ENCODE measurements at regions not wholly inside any gene's neighbourhood (a gene's known extent, or its start where the extent isn't known, plus 50 kb on each side); places are given as distances from the start of the nearest gene placed in this dataset.

DNA sequence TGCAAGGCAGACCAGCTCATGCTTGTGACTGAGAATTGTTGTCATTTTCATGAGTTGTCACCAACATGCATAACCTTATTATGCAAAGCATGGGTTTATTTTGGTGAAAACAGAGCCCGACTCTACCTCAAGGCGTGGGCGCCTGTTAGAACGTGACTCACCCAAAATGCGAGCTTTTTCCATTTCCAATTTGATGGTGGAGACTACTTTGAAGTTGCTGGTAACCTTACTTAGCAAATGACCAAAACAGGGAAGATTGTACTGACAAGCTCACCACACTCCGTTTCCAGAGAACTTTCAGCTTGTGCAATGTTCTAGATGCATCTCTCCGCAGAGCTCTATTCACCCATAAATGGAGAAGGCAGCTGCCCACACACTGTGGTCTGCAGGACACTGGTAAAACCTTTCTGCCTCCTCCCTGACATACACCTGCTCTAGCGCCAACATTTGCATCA is 284.5 kb downstream of the MAF start:
- H3K4me1 Mint-ChIP-seq, result peaks cover 0 to 20% (median 11%) of the 10 kb centered on the region in 3 donors
- H3K27me3 ChIP-seq (replicated peaks in 1 of 2; ENCODE audit: control insufficient read depth in 2 of 2, extremely low read depth in 1 of 2, insufficient read depth in 2 of 2, low read length in 1 of 2), result peaks cover 0 to 8% of the 10 kb centered on the region in 2 experiments
- H3K27ac Mint-ChIP-seq, result no peak overlapping the region
- H3K36me3 Mint-ChIP-seq, result no peaks in the 10 kb centered on the region
- WGBS (ENCODE audit: insufficient coverage), result 35% methylated on average over 3 of the region's 8 CpGs
- CTCF ChIA-PET, result no interaction called here
- POLR2A ChIA-PET, result no interaction called here
- ATAC-seq (replicated peaks in 1 of 4) (peak in 2 of 4 experiments; percentile 24 to 46), DNase-seq (peak in 1 of 35 experiments; percentile 8)
- H3K9me3 ChIP-seq, result no peaks in the 10 kb centered on the region
- H3K4me3 ChIP-seq (ENCODE audit: control insufficient read depth in 1 of 2, extremely low read depth in 1 of 2, low read length in 1 of 2), result no peak overlapping the region
- no peak overlapping the region for H3K27ac ChIP-seq (ENCODE audit: low read length)
- H3K4me1 ChIP-seq (ENCODE audit: control insufficient read depth in 1 of 2, extremely low read depth in 1 of 2, insufficient read depth in 2 of 2, low read length in 2 of 2), result peaks cover 0 to 7% of the 10 kb centered on the region in 2 experiments
- H3K9me3 Mint-ChIP-seq, result no peaks in the 10 kb centered on the region
- no peak overlapping the region for H3K4me3 Mint-ChIP-seq
- H3K36me3 ChIP-seq (ENCODE audit: control insufficient read depth in 2 of 2, extremely low read depth in 1 of 2, insufficient read depth in 1 of 2, low read length in 1 of 2), result no peaks in the 10 kb centered on the region
- H3K27me3 Mint-ChIP-seq, result peaks cover 12 to 35% of the 10 kb centered on the region in 2 donors

DNA sequence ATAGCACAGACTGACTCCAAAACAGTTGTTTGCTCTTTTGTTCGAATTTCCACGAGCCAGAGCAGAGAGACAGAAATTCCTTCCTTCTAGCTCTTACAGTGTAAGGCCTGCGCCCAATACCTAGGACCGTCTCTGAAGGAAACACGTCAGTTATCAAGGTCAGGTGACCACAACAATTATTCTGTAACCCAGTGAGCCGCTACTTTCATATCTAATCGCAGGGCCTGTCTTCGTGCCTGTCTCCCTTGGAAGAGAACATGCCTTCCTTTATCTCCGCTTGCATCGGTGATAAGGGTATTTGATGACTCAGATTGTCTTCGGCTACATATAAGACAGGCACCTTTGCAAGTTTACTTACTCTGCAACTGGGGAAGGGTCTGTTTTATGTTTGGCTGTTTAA is 288.0 kb downstream of the MAF start:
- Histone ChIP-seq H3K36me3 (ENCODE audit: control insufficient read depth in 2 of 2, extremely low read depth in 1 of 2, insufficient read depth in 1 of 2, low read length in 1 of 2) (no peaks in the 10 kb centered on the region), H3K9me3 (no peaks in the 10 kb centered on the region), H3K27ac (ENCODE audit: low read length) (no peak overlapping the region), H3K27me3 (replicated peaks in 1 of 2; ENCODE audit: control insufficient read depth in 2 of 2, extremely low read depth in 1 of 2, insufficient read depth in 2 of 2, low read length in 1 of 2) (peaks cover 0 to 7% of the 10 kb centered on the region in 2 experiments), H3K4me1 (ENCODE audit: control insufficient read depth in 1 of 2, extremely low read depth in 1 of 2, insufficient read depth in 2 of 2, low read length in 2 of 2) (peaks cover 0 to 7% of the 10 kb centered on the region in 2 experiments), H3K4me3 (ENCODE audit: control insufficient read depth in 1 of 2, extremely low read depth in 1 of 2, low read length in 1 of 2) (no peak overlapping the region)
- Mint-ChIP-seq H3K36me3 (no peaks in the 10 kb centered on the region), H3K9me3 (no peaks in the 10 kb centered on the region), H3K27ac (no peak overlapping the region), H3K4me1 (peaks cover 0 to 24% (median 20%) of the 10 kb centered on the region in 3 donors), H3K4me3 (no peak overlapping the region), H3K27me3 (peaks cover 7 to 16% of the 10 kb centered on the region in 2 donors)
- CTCF ChIA-PET, result no interaction called here
- 86% methylated on average over 10 of the region's 11 CpGs for WGBS (ENCODE audit: insufficient coverage)
- POLR2A ChIA-PET, result no interaction called here
- no peak for DNase-seq
- no peak for ATAC-seq (replicated peaks in 1 of 4)

DNA sequence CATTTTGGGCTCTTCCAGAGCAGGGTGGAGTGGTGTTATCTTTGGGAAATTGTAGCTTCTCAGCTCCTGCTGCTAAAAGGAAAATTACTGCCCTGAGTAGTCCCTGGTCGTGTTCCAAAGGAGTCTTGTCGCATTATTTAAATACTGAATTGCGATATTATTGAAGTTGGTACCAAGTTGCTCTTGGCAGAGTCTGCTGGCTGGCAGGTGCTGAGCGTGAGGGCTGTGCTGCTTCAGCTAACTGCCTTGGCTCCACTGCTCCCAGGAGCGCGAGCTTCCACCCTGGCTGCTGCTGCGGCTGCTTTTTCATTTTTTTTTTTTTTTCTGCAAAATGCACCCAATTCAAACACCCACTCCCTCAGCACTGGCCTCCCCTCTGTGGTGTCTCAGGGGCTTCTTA is 289.8 kb downstream of the MAF start:
- H3K27me3 Mint-ChIP-seq, result peaks cover 5 to 6% of the 10 kb centered on the region in 2 donors
- POLR2A ChIA-PET, result no interaction called here
- no peak overlapping the region for H3K4me3 Mint-ChIP-seq
- Histone ChIP-seq H3K4me3 (ENCODE audit: control insufficient read depth in 1 of 2, extremely low read depth in 1 of 2, low read length in 1 of 2) (no peak overlapping the region), H3K27ac (ENCODE audit: low read length) (no peak overlapping the region), H3K9me3 (no peaks in the 10 kb centered on the region), H3K36me3 (ENCODE audit: control insufficient read depth in 2 of 2, extremely low read depth in 1 of 2, insufficient read depth in 1 of 2, low read length in 1 of 2) (no peaks in the 10 kb centered on the region), H3K4me1 (ENCODE audit: control insufficient read depth in 1 of 2, extremely low read depth in 1 of 2, insufficient read depth in 2 of 2, low read length in 2 of 2) (peaks cover 0 to 1% of the 10 kb centered on the region in 2 experiments), H3K27me3 (replicated peaks in 1 of 2; ENCODE audit: control insufficient read depth in 2 of 2, extremely low read depth in 1 of 2, insufficient read depth in 2 of 2, low read length in 1 of 2) (peaks cover 0 to 6% of the 10 kb centered on the region in 2 experiments)
- DNase-seq, result no peak
- CTCF ChIA-PET, result interaction anchor here in 1 of 2 donors (0.6 kb wide), 1 partner anchor 19 kb away, joined by 7 read pairs; no protein-coding TSS in a partner anchor
- no peaks in the 10 kb centered on the region for H3K36me3 Mint-ChIP-seq
- no peak overlapping the region for H3K27ac Mint-ChIP-seq
- 99% methylated on average over 7 of the region's 7 CpGs for WGBS (ENCODE audit: insufficient coverage)
- no peak for ATAC-seq (replicated peaks in 1 of 4)
- no peaks in the 10 kb centered on the region for H3K9me3 Mint-ChIP-seq
- peaks cover 0 to 14% (median 9%) of the 10 kb centered on the region in 3 donors for H3K4me1 Mint-ChIP-seq

DNA sequence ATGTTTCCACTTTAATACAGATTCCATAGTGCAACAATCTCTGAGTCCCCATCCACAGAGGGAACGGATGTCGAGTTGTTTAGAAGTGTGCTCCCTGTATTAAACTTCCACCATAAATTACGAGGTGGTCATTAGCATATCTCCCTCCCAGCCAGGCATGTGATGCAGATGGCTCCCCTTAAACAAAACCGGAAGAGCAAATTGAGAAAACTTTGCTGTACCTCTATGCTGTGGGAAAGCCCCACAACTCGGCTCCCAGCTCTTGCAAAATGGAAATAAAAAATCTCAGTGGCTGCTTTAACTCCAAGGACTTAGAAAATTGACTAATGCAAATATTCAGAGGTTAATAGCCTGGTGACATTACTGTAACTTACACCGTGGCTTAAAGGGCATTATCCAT is 290.9 kb downstream of the MAF start:
- Histone ChIP-seq H3K27ac (ENCODE audit: low read length) (no peak overlapping the region), H3K4me3 (ENCODE audit: control insufficient read depth in 1 of 2, extremely low read depth in 1 of 2, low read length in 1 of 2) (no peak overlapping the region), H3K36me3 (ENCODE audit: control insufficient read depth in 2 of 2, extremely low read depth in 1 of 2, insufficient read depth in 1 of 2, low read length in 1 of 2) (no peaks in the 10 kb centered on the region), H3K9me3 (no peaks in the 10 kb centered on the region), H3K4me1 (ENCODE audit: control insufficient read depth in 1 of 2, extremely low read depth in 1 of 2, insufficient read depth in 2 of 2, low read length in 2 of 2) (no peaks in the 10 kb centered on the region), H3K27me3 (replicated peaks in 1 of 2; ENCODE audit: control insufficient read depth in 2 of 2, extremely low read depth in 1 of 2, insufficient read depth in 2 of 2, low read length in 1 of 2) (peaks cover 0 to 7% of the 10 kb centered on the region in 2 experiments)
- peaks cover 0 to 9% (median 9%) of the 10 kb centered on the region in 3 donors for H3K4me1 Mint-ChIP-seq
- H3K27me3 Mint-ChIP-seq, result peaks cover 4% of the 10 kb centered on the region in 2 donors
- POLR2A ChIA-PET, result no interaction called here
- DNase-seq, result peak in 1 of 35 experiments; percentile 15
- no peaks in the 10 kb centered on the region for H3K36me3 Mint-ChIP-seq
- peak in 1 of 4 experiments; percentile 39 for ATAC-seq (replicated peaks in 1 of 4)
- CTCF ChIA-PET, result no interaction called here
- no peak overlapping the region for H3K4me3 Mint-ChIP-seq
- H3K27ac Mint-ChIP-seq, result no peak overlapping the region
- H3K9me3 Mint-ChIP-seq, result no peaks in the 10 kb centered on the region
- WGBS (ENCODE audit: insufficient coverage), result 63% methylated on average over 5 of the region's 6 CpGs

DNA sequence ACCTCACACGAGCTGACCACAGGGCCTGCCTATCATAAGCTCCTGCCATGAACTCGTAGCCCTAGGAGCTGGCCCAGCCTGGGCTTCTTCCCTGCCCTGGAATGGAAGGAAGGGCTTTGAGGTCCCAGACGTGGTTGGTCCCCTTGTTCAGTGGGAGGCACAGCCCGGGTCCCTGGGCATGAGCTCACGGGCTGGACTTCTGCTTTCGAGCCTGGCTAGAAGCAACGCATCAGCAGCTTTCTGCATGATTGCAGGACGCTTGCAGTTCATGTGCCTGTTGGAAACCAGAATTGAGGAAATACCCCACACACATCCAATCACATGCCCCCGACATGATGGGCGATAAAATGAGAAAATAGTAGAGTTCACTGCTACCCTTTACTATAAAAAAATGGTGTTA is 293.3 kb downstream of the MAF start:
- ChIA-PET CTCF (no interaction called here), POLR2A (no interaction called here)
- H3K27me3 ChIP-seq (replicated peaks in 1 of 2; ENCODE audit: control insufficient read depth in 2 of 2, extremely low read depth in 1 of 2, insufficient read depth in 2 of 2, low read length in 1 of 2), result peaks cover 0 to 3% of the 10 kb centered on the region in 2 experiments
- ATAC-seq (replicated peaks in 1 of 4) (no peak), DNase-seq (no peak)
- WGBS (ENCODE audit: insufficient coverage), result 77% methylated on average over 3 of the region's 10 CpGs
- H3K27me3 Mint-ChIP-seq, result peaks cover 0 to 2% of the 10 kb centered on the region in 2 donors
- H3K36me3 Mint-ChIP-seq, result no peaks in the 10 kb centered on the region
- no peak overlapping the region for H3K4me3 ChIP-seq (ENCODE audit: control insufficient read depth in 1 of 2, extremely low read depth in 1 of 2, low read length in 1 of 2)
- H3K27ac ChIP-seq (ENCODE audit: low read length), result no peak overlapping the region
- H3K4me1 ChIP-seq (ENCODE audit: control insufficient read depth in 1 of 2, extremely low read depth in 1 of 2, insufficient read depth in 2 of 2, low read length in 2 of 2), result no peaks in the 10 kb centered on the region
- H3K27ac Mint-ChIP-seq, result no peak overlapping the region
- H3K4me1 Mint-ChIP-seq, result peaks cover 0 to 9% (median 7%) of the 10 kb centered on the region in 3 donors
- H3K36me3 ChIP-seq (ENCODE audit: control insufficient read depth in 2 of 2, extremely low read depth in 1 of 2, insufficient read depth in 1 of 2, low read length in 1 of 2), result no peaks in the 10 kb centered on the region
- no peaks in the 10 kb centered on the region for H3K9me3 ChIP-seq
- H3K9me3 Mint-ChIP-seq, result no peaks in the 10 kb centered on the region
- H3K4me3 Mint-ChIP-seq, result no peak overlapping the region

DNA sequence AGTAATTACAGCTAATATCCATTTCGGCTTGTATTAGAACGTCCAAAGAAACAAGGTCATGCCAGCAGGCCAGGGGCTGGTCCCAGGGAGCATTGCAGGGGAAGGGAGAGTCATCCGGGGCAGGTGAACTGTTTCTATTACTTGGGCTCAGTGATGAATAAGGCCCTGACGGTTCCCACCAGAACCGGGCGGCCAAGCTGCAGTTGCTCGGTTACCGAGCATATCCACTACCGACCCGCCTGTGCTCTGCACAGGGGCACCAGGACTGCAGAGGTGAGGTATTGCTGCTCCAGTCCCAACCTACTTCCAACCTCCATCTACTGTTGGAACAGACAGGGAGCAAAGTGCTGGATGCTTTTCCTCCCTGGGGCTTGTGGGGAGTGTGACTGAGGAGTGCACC is 295.5 kb downstream of the MAF start:
- Mint-ChIP-seq H3K27ac (no peak overlapping the region), H3K27me3 (peaks cover 0 to 2% of the 10 kb centered on the region in 2 donors), H3K36me3 (no peaks in the 10 kb centered on the region), H3K4me1 (peaks cover 0 to 8% (median 7%) of the 10 kb centered on the region in 3 donors), H3K9me3 (no peaks in the 10 kb centered on the region), H3K4me3 (no peak overlapping the region)
- CTCF ChIA-PET, result no interaction called here
- Histone ChIP-seq H3K27me3 (replicated peaks in 1 of 2; ENCODE audit: control insufficient read depth in 2 of 2, extremely low read depth in 1 of 2, insufficient read depth in 2 of 2, low read length in 1 of 2) (peaks cover 0 to 3% of the 10 kb centered on the region in 2 experiments), H3K36me3 (ENCODE audit: control insufficient read depth in 2 of 2, extremely low read depth in 1 of 2, insufficient read depth in 1 of 2, low read length in 1 of 2) (no peaks in the 10 kb centered on the region), H3K9me3 (no peaks in the 10 kb centered on the region), H3K4me1 (ENCODE audit: control insufficient read depth in 1 of 2, extremely low read depth in 1 of 2, insufficient read depth in 2 of 2, low read length in 2 of 2) (no peaks in the 10 kb centered on the region), H3K4me3 (ENCODE audit: control insufficient read depth in 1 of 2, extremely low read depth in 1 of 2, low read length in 1 of 2) (no peak overlapping the region), H3K27ac (ENCODE audit: low read length) (no peak overlapping the region)
- POLR2A ChIA-PET, result no interaction called here
- ATAC-seq (replicated peaks in 1 of 4), result no peak
- WGBS (ENCODE audit: insufficient coverage), result 85% methylated on average over 3 of the region's 10 CpGs
- DNase-seq, result no peak

DNA sequence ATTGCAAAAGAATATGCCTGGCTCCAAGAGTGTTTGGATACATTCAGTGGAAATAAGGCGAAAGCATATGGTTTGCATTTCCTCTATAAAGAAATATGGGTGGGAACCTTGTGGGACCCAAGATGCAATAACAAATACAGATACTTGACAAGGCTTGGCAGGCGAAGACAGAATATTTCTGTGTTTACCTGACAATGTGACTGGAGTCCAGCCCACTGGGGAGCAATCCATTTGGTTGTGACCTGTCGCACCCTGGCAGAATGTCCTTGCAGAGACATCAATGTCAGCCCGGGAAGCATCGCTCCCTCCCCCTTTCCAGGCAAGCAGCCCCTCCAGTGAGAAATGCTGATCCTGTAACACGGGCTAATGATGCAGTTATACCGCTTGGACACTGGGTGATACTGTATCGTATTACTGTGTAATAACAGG is 296.6 kb downstream of the MAF start:
- no peaks in the 10 kb centered on the region for H3K9me3 ChIP-seq
- WGBS (ENCODE audit: insufficient coverage), result 87% methylated on average over 5 of the region's 8 CpGs
- POLR2A ChIA-PET, result no interaction called here

More for the DNA sequence above, 296.6 kb downstream of the MAF start:
- ATAC-seq (replicated peaks in 1 of 4) (no peak), DNase-seq (no peak)
- H3K9me3 Mint-ChIP-seq, result no peaks in the 10 kb centered on the region
- H3K4me1 Mint-ChIP-seq, result no peaks in the 10 kb centered on the region
- Histone ChIP-seq H3K36me3 (ENCODE audit: control insufficient read depth in 2 of 2, extremely low read depth in 1 of 2, insufficient read depth in 1 of 2, low read length in 1 of 2) (no peaks in the 10 kb centered on the region), H3K4me1 (ENCODE audit: control insufficient read depth in 1 of 2, extremely low read depth in 1 of 2, insufficient read depth in 2 of 2, low read length in 2 of 2) (no peaks in the 10 kb centered on the region), H3K27ac (ENCODE audit: low read length) (no peak overlapping the region), H3K27me3 (replicated peaks in 1 of 2; ENCODE audit: control insufficient read depth in 2 of 2, extremely low read depth in 1 of 2, insufficient read depth in 2 of 2, low read length in 1 of 2) (peaks cover 0 to 3% of the 10 kb centered on the region in 2 experiments), H3K4me3 (ENCODE audit: control insufficient read depth in 1 of 2, extremely low read depth in 1 of 2, low read length in 1 of 2) (no peak overlapping the region)
- H3K27me3 Mint-ChIP-seq, result peaks cover 0 to 2% of the 10 kb centered on the region in 2 donors
- no peaks in the 10 kb centered on the region for H3K36me3 Mint-ChIP-seq
- no peak overlapping the region for H3K4me3 Mint-ChIP-seq
- no peak overlapping the region for H3K27ac Mint-ChIP-seq
- CTCF ChIA-PET, result no interaction called here
